HS-27A (cell line): ENCODE measurements at regions not wholly inside any gene's neighbourhood (a gene's known extent, or its start where the extent isn't known, plus 50 kb on each side); places are given as distances from the start of the nearest gene placed in this dataset.
A peak's percentile ranks its signal among the peaks of the same experiment; 100 is the strongest.
"Not testable (repeated sequence)": the region's sequence is repeated elsewhere in the genome, so short reads cannot be mapped to it uniquely, and the experiment has no call there.

Experiments
- DNase-seq: peaks from one replicate; pipeline ENCODE4 v3.0.0-alpha.2; 2012; ENCODE audit warnings: low read depth, missing footprints

DNA sequence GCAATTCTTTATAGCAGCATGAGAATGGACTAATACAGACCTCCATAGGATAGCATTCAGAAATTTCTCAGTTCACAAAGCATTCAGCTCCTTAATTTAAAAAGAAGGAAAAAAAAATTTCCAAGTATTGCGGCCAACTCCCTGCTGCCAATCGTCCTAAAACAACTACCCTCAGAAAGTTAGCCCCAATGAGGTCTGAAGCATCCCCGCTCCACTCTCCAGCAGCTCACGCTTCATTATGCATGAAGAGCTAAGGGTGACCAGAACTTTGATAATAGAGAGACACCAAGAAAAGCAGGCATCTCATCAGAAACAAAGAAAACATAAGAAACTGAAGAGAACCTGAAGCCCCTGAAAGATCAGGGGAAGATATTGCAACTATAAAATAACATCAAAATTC, 172.8 kb upstream of the NUDT4 start:
- no peak for DNase-seq

DNA sequence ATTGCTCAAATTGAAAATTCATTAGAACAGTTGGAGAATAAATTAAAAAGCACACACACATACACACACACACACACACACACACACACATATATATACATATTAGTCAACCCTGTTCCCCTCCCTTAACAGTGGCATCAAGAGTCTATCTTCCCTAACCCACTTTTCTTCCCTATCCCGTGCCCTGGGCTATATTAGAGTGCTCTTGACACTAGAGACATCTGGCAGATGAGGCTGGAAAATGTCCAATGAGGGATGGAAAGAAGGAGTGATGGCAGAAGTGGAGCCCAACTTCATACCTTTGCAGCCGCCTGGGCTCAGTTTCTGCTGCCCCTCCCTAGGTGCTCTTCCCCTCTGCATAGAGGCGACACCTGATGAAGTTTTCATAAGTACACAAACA, 172.4 kb upstream of the NUDT4 start:
- DNase-seq: no peak

DNA sequence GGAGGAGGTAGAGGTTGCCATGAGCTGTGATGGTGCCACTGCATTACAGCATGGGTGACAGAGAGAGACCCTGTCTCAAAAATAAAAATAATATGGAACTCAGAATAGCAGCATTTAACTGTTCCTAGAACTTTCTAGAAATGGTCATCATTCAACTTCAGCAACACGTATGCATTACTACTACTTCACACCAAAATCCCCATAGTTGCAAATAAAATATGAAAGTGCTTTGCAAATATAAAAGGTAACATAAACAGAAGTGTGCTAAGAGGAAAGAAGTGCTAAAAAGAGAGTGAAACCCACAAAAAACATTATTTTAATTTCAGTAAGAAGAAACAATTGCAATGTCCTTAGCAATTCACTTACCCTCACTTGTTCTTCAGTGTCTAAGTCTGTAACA, 169.7 kb upstream of the NUDT4 start:
- DNase-seq: no peak

DNA sequence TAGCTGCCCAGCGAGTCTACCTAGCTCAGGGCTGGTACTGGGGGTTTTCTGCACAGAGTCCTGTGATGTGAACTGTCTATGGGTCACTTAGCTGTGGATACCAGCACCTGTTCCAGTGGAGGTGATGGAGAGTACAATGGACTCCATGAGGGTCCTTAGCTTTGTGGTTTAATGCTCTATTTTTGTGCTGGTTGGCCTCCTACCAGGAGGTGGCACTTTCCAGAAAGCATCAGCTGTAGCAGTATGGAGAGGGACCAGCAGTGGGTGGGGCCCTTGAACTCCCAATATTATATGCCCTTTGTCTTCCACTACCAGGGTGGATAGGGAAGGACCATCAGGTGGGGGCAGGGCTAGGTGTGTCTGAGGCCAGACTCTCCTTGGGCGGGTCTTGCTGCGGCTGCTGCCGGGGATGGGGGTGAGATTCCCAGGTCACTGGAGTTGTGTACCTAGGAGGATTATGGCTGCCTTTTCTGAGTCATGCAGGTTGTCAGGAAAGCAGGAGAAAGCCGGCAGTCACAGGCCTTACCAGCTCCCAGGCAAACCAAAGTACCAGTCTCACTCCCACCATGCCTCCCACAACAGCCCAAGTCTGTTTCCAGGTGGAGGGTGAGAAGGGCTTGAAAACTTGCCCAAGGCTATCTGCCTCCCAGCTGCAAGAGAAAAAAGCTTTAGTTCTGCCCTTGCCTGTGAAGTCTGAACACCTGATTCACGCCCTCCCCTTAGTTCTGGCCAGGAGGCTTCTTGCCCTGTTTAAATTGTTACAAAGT, 163.0 kb upstream of the NUDT4 start:
- no peak for DNase-seq

DNA sequence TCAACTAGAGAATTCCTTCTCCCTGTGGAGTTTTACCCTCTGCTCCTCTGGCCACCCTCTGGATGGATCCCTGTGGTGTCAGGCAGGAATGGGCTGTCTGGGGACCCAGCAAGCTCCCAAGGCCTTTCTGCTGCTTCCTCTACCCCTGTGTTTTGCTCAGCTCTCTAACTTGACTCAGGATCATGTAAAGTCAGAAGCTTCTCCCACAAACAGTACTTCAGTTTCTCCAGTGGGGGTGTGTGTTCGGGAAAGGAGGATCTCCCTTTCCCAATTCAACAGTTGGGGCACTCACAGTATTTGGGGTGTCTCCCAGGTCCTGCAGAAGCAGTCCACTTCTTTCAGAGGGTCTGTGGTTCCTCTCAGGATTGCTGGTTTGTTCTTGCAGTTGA, 162.4 kb upstream of the NUDT4 start:
- no peak for DNase-seq

DNA sequence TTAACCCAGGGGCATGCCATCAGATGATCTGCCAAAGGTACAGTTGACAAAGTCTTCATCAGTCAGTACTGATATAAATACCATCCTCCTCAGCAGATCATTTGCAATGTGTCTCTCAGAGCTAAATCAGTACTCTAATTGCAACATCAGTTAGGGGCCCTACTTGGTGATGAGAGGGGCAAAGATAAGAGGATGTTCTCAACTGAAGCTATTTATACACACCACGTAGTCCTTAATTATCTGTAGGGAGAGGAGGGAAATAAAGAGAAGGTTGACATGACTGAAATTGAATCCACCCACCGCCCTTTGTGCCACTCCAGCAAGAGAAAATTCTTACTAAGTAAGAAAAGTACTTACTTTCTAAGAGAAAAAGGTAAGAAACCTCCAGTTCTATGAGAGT, 157.8 kb upstream of the NUDT4 start:
- no peak for DNase-seq

DNA sequence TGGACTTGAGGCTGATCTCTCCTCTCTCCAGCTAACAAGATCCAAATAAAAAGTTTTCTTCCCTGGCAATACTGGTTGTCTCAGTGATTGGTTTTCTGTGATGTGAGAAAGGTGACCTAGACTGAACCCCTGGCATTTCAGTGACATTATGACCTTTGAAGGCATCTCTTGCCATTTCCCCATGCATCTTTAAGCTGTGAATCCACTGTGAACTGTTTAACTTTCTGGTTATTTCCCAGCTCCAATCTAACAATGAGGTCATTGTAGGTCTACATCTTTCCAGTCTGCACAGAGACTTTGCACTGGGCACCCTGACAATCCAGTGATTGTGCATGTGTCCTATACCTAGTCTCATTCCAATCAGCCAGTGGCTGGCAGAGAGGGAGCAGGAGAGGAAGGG, 155.9 kb upstream of the NUDT4 start:
- DNase-seq: no peak

DNA sequence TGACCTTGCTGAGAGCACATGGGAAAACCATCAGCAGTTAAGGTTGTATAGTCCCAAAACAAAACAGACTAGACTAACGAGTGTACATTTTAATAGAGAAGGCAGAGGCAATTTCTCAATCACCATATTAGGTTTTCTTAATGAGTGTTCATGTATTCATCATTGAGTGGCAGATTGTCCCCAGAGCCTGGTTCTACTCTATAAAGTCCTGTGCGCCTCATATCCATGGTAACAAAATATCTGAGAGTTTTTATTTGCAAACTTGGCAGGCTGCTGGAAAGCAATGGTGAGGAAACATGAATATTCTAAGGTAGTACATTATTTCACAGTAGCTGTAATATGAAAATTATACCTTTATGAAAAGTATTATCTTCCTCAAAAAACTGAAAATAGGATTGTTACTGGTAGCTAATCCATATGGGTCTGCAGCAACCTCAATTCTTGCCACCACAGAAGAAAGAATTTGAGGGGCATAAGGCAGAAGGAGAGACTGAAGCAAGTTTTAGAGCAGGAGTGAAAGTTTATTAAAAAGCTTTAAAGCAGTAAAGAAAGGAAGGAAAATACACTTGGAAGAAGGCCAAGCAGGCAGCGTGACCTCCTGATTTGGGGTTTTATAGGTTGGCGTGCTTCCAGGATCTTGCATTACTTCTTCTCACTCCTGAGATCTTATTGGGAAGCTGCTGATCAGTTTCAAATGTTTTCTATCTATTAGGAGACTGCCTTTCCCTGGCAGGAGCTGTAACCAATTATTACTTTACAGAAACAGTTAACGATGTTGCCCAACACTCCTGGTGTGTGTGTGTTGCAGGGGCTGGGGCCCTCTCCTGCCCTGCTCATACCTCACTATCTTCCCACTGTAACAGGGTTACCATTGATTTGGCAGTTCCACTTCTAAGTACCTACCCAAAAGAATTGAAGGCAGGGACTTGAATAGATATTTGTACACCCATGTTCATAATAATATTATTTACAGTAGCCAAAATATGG, 154.0 kb upstream of the NUDT4 start:
- DNase-seq: no peak

DNA sequence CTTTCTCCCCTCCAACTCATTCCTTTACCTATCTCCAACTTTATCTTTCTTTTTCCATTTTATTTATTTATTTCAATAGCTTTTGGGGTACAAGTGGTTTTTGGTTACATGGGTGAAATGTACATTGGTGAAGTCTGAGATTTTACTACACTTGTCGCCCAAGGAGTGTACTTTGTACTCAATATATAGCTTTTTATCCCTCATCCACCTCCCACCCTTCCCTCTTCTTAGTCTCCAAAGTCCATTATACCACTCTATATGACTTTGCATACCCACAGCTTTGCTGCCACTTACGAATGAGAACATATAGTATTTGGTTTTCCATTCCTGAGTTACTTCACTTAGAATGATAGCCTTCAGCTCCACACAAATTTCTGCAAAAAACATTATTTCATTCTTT, 152.6 kb upstream of the NUDT4 start:
- no peak for DNase-seq

DNA sequence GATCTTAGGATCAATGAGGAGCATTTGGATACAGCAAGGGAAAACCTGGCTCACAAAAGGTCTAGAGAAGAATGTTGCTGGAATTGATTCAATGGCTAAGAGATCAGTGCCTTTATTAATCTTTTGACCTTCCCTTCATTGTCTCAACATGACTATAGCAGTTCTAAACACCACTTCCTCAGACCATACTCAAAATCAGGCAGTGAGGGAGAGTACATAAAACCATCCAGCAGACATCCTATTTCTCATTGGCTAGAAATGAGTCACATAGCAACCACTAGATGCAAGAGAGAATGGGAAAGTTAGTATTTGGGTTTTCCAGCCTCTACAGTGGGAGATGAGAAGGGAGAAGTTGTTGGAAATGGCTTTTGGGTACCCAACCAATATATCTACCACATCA, 151.4 kb upstream of the NUDT4 start:
- no peak for DNase-seq

DNA sequence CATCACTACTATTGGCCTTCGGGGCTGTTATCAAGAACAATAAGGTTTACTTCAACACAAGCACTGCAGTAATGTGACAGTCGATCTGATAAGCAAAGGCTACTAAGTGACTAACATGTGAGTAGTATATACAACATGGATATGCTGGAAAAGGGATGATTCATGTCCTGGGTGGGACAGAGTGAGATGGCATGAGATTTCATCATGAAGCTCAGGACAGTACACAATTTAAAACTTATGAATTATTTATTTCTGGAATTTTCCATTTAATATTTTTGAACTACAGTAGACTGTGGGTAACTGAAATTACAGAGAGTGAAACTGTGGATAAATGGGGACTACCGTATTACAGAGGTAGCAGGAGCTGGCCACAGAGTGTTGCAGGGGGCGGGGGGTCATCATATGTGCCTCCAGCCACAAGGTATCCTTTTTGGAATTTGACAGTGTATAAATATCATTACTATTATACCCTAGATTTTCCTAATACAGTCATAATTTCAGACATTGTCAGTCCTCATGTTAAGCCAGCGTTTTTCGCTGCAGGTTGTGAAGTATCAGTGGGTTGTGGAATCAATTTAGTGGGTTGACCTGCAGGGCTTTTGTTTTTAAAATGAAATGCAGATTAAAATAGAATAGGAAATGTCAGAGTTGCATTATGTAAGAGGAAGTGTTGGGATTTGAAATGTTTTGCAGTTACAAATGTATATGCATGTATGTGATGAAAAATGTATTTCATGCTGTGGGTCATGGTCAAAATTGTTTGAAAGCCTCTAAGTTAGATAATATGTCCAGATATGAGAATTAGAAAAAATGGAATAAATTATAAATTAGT, 148.0 kb upstream of the NUDT4 start:
- DNase-seq: peak; percentile 69

DNA sequence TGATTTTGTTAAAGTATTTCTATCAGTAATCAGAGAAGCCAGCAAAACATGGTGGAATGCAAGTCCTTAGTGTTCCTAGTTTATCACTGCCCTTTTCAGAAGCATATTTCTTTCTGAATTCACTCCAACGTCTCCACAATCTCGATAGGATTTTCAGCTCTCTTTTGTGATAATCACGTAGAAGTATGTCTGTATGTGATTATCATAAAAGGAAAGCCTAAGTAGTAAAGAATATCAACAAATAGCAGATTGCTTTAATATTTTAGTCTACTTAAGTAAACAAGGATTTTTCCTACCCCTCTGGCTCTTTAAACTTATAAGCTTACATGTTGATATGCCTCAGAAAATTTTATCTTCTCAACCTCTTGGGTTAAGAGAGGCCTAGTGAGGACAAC, 147.4 kb upstream of the NUDT4 start:
- DNase-seq: no peak

DNA sequence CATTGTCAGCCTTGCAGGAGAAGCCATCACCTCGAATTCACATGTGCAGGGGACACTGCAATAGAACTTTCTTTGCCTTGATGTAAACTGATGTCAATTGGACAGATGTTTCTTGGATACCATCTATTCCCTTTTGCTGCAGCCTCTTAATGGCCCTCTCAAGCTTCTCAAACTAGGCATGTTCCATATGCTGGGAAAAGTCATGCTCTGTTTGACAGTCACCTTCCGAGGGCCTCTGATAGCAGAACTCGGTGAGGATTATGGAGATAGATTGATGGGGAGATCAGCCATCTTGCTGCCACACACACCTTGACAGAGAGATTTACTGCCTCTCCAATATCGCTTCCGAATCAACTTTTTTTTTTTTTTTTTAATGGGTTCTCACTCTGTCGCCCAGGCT, 145.8 kb upstream of the NUDT4 start:
- no peak for DNase-seq

DNA sequence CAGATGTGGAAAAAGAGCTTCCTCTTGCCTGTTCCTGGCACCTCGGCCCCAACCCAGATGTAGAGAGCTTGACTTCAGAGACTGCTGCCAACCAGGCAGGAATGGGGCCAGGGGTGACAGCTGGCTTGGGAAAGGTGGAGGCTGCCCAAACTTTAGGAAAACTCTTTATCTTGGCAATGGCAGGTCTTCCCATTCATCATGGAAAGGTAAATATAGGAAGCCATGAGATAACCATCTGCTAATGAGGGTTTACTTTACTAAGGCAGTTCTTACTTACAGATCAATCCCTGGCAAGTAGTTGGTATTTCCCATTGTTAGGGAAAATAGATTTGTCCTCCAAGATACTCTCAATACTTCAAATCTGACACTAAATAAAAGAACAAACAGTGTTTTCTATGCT, 143.1 kb upstream of the NUDT4 start:
- DNase-seq: no peak

DNA sequence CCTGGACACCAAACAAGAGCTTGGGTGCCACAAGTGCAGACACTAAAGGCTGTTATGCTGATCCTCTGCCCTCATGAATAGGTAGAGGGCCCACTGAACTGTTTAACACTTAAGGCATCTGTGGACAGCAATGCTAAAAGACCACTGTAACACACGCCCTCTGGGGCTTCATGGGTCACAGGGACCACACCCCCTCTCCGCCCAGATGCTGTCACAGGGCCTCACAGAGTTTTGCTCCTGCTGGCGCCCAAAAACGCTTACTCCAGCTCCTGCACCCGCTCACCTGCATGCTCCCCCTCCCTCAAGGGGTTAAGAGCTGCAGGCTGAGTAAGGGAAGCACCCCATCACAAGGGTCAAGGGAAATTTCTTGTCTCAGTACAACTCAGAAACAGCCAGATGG, 141.8 kb upstream of the NUDT4 start:
- DNase-seq: no peak

DNA sequence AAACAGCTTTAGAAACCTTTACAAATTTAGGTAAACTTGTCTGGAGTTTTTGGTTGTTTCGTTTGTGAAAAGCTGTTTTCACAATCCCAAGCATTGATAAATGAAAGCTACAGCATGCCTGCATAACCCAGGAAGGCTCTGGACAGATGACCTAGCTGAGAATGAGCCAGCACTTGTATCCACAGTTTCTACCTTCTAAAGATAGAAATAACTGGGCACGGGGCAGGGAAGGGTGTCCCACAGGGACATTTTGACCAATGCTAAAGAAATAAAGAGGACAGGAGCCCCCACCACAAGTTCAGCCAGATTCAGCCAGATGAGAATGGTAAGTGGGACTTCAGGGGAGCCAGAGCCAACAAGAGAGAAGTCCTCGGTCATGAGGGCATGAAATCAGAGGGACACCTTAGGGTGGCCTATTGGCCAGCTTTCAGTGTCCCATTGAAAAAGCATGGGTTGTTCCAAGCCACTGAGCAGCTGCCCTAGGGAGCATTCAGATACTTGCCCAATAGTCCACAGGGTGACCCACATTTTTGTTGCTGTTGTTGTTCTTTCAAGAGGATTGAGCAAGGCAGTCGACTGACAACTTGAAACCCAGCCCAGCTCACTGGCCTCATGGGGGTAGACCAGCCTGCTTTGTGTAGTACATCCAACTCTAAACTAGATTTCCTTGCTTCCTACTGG, 140.3 kb upstream of the NUDT4 start:
- no peak for DNase-seq

DNA sequence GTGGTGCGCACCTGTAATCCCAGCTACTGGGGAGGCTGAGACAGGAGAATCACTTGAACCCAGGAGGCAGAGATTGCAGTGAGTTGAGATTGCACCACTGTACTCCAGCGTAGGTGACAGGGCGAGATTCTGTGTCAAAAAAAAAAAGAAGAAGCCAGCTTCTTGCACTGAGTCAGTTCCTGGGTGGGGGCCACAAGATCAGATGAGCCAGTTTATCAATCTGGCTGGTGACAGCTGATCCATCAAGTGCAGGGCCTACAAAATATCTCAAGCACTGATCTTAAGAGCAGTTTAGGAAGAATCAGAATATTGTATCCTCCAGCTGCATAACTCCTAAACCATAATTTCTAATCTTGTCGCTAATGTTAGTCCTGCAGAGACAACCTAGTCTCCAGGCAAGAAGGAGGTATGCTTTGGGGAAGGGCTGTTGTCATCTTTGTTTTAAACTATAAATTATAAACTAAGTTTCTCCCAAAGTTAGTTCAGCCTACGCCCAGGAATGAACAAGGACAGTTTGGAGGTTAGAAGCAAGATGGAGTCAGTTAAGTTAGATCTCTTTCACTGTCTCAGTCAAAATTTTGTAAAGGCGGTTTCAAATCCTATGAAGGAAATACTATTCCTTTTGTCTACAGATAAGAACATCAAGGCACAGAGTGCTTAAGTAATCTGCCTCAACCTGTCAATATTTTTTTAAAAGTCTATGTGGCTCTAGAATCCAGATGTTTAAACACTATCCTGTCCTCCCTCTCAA, 139.0 kb upstream of the NUDT4 start:
- not testable (repeated sequence) for DNase-seq

DNA sequence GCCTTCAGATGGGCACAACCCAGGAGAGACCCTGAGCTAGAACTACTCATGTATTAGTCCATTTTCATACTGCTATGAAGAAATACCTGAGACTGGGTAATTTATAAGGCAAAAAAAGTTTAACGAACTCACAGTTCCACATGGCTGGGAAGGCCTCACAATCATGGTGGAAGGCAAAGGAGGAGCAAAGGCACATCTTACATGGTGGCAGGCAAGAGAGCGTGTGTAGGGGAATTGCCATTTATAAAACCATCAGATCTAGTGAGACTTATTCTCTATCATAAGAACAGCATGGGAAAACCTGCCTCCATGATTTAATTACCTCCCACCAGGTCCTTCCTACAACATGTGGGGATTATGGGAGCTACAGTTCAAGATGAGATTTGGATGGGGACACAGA, 137.9 kb upstream of the NUDT4 start:
- not testable (repeated sequence) for DNase-seq

DNA sequence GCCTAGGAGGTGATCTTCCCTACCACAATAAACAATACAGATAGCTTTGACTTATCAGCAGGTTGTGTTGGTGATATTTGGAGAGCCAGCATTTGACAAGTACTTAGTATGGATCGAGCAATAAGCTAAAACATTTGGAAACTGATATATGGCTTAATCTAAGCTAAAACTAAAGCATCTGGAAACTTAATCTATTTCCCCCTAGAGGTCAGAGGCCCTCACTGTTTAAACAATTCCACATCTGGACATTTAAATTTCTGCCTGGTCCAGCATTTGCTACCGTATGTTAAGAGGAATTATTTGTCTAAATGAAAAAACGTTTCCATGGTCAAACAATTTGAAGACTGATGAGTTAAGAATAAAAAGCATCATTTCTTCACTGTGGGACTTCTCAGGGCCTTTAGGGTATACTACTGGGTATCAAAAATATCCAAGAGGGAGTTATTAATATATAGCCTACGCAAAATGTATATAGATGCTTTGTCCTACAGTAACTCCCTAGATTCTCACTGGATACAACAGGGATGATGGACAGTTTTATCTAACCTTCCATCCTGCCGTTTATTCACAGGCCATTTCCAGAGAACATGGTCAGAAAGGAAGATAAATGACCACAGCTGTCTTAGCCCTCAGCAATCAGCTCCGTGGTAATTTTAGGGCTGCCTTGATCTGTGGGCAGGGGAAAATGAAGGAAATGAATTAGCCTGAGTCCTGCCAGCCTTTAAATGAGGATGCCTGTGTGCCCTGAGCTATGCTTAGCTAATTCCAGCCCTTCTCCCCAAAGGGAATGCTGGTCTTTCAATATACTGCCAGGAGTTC, 135.4 kb upstream of the NUDT4 start:
- DNase-seq: no peak

DNA sequence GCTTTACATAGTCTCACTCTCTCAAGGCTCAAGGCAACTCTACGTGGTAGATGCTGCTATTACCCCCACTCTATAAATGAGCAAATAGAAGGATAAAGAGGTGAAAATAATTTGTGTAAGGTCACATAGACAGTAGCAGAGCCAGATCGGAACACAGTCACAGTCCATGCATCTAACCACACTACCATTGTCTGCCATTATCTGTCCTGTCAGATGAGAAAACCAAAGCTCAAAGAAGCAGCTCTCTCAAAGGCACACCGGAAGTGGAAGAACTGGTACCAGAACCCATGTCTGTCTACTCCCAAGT, 134.4 kb upstream of the NUDT4 start:
- DNase-seq: no peak
